22Rv1 (cell line): ENCODE measurements at regions not wholly inside any gene's neighbourhood (a gene's known extent, or its start where the extent isn't known, plus 50 kb on each side); places are given as distances from the start of the nearest gene placed in this dataset.

ENCODE experiments used
- ZFX ChIP-seq: fragments of 450-650 bp; IDR thresholded peaks from 2 replicates; pipeline ENCODE4 v1.6.1; 2017; ENCODE audit warnings: antibody characterized with exemption, borderline replicate concordance
- TF ChIP-seq, protein P1 (sequence below): fragments of 450-650 bp; IDR thresholded peaks from 2 replicates; pipeline ENCODE4 v1.5.1; 2017; ENCODE audit warnings: mild to moderate bottlenecking

DNA sequence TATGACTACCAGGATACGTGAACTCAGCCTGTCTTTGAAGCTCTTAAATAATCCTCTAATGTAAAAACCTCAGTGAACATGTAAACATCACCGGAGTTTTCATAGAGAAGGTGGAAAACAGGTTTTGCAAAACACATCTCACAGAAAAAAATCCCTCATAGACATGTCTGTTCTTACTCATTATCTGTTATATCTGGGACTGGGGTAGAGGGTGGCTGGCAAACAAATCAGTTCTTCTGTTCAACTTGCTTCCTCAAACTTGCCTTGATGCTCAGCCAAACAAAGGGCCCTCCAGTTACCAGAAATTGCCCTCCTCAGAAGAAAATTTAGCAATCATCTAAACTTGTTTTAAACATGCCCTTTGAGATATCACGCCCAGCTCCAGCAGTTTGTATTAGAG lies 66.1 kb upstream of the CXADR start:
- TF ChIP-seq, protein P1, sequence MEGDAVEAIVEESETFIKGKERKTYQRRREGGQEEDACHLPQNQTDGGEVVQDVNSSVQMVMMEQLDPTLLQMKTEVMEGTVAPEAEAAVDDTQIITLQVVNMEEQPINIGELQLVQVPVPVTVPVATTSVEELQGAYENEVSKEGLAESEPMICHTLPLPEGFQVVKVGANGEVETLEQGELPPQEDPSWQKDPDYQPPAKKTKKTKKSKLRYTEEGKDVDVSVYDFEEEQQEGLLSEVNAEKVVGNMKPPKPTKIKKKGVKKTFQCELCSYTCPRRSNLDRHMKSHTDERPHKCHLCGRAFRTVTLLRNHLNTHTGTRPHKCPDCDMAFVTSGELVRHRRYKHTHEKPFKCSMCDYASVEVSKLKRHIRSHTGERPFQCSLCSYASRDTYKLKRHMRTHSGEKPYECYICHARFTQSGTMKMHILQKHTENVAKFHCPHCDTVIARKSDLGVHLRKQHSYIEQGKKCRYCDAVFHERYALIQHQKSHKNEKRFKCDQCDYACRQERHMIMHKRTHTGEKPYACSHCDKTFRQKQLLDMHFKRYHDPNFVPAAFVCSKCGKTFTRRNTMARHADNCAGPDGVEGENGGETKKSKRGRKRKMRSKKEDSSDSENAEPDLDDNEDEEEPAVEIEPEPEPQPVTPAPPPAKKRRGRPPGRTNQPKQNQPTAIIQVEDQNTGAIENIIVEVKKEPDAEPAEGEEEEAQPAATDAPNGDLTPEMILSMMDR, result no peak
- TF ChIP-seq ZFX, result no peak
